ENCODE measurements at regions not wholly inside any gene's neighbourhood (a gene's known extent, or its start where the extent isn't known, plus 50 kb on each side); places are given as distances from the start of the nearest gene placed in this dataset.

DNA sequence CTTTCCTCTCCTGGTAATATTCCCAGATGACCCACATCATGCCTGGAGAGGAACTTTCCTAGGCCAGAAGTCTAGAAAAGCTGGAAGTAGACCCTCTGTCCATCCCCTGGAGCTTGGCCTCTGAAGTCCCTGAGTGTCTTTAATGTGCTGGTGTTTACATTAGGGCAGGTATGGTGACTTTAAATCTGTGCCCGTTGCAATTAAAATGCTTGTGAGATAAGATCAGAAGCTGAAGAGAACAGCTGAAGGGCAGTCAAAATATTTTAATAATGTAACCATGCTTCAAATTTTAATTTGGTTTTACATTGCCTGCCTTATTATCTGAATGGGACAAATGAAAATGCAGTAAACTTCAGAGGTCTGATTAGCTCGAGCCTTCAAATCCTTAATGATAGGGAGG is 1022.5 kb downstream of the BCL11B start:
- TF ChIP-seq, protein P1, sequence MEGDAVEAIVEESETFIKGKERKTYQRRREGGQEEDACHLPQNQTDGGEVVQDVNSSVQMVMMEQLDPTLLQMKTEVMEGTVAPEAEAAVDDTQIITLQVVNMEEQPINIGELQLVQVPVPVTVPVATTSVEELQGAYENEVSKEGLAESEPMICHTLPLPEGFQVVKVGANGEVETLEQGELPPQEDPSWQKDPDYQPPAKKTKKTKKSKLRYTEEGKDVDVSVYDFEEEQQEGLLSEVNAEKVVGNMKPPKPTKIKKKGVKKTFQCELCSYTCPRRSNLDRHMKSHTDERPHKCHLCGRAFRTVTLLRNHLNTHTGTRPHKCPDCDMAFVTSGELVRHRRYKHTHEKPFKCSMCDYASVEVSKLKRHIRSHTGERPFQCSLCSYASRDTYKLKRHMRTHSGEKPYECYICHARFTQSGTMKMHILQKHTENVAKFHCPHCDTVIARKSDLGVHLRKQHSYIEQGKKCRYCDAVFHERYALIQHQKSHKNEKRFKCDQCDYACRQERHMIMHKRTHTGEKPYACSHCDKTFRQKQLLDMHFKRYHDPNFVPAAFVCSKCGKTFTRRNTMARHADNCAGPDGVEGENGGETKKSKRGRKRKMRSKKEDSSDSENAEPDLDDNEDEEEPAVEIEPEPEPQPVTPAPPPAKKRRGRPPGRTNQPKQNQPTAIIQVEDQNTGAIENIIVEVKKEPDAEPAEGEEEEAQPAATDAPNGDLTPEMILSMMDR (IDR thresholded peaks at IDR 0.05): no peak
- no peak for TF ChIP-seq ZFX (IDR thresholded peaks at IDR 0.05; ENCODE audit: borderline replicate concordance)
